Activated CD4-positive, alpha-beta T cell treated with anti-CD3 and anti-CD28 coated beads, Interleukin-2, amount 10 ng/mL, durations not matched to agents 24 days and 14 days (primary cell): ENCODE measurements at regions not wholly inside any gene's neighbourhood (a gene's known extent, or its start where the extent isn't known, plus 50 kb on each side); places are given as distances from the start of the nearest gene placed in this dataset.

Experiments used
- DNase-seq: peaks from one replicate; pipeline ENCODE4 v3.0.0; 2022
- H3K27ac Mint-ChIP-seq: one replicate; pipeline ENCODE4 v1.8.0; 2022; ENCODE audit warnings: mild to moderate bottlenecking, mixed read lengths
- H3K27me3 Mint-ChIP-seq: one replicate; pipeline ENCODE4 v1.8.0; 2022; ENCODE audit warnings: mixed read lengths
- H3K36me3 Mint-ChIP-seq: one replicate; pipeline ENCODE4 v1.8.0; 2022; ENCODE audit warnings: low read depth, mild to moderate bottlenecking, mixed read lengths
- H3K4me1 Mint-ChIP-seq: one replicate; pipeline ENCODE4 v1.8.0; 2021; ENCODE audit warnings: mixed read lengths
- H3K4me3 Mint-ChIP-seq: one replicate; pipeline ENCODE4 v1.8.0; 2022; ENCODE audit warnings: mild to moderate bottlenecking, moderate library complexity, mixed read lengths
- H3K9me3 Mint-ChIP-seq: one replicate; pipeline ENCODE4 v1.8.0; 2021; ENCODE audit warnings: mixed read lengths
- intact Hi-C: fragments of 100-400 bp; cut with micrococcal nuclease; formaldehyde crosslinking; loops from one replicate; pipeline ENCODE4 v1.15.1; 2023

DNA sequence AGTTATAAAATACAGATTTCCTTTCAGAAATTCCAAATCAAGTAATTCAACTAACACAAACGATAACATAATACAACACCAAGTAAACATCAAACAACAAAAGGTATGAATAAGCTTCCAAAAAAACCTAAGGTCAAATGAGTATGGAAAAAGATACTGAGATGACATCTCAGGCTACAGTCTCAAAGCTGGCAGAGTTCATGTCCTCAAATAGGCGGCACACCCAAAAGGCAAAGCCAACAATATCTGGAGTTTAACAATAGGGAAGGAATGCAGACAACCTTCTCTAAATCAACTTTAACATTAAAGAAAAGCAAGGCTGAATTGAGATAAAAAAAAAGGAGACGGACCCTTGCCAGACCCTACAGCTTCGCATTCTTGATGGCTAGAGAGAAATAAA lies 346.6 kb downstream of the RSL24D1 start:
- DNase-seq = no peak
- Mint-ChIP-seq H3K27me3 (no peaks in the 10 kb centered on the region), H3K36me3 (no peaks in the 10 kb centered on the region), H3K4me1 (no peaks in the 10 kb centered on the region), H3K9me3 (peaks cover 14% of the 10 kb centered on the region), H3K4me3 (no peak overlapping the region), H3K27ac (no peak overlapping the region)
- intact Hi-C loops = no loop called here

DNA sequence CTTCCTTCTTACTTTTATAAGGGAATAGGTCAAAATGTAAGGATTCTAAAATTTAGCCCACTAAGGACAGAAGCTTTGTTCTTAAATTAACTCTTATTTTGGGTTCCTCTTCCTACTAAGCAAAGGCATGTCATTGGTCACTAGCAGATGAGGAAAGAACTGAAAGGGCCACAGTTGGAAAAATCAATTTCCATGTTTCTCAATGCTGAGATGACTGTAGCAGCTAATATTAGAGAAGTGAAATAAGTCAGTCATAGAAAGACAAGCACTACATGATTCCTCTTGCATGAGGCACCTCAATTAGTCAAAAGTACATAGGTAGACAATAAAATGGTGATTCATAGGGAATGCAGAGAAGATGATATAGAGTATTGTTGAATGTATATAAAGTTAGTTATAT lies 353.7 kb downstream of the RSL24D1 start:
- no peak for DNase-seq
- H3K9me3 Mint-ChIP-seq = no peaks in the 10 kb centered on the region
- H3K36me3 Mint-ChIP-seq = no peaks in the 10 kb centered on the region
- intact Hi-C loops = no loop called here
- no peaks in the 10 kb centered on the region for H3K4me1 Mint-ChIP-seq
- H3K27me3 Mint-ChIP-seq = no peaks in the 10 kb centered on the region
- H3K27ac Mint-ChIP-seq = no peak overlapping the region
- H3K4me3 Mint-ChIP-seq = no peak overlapping the region

DNA sequence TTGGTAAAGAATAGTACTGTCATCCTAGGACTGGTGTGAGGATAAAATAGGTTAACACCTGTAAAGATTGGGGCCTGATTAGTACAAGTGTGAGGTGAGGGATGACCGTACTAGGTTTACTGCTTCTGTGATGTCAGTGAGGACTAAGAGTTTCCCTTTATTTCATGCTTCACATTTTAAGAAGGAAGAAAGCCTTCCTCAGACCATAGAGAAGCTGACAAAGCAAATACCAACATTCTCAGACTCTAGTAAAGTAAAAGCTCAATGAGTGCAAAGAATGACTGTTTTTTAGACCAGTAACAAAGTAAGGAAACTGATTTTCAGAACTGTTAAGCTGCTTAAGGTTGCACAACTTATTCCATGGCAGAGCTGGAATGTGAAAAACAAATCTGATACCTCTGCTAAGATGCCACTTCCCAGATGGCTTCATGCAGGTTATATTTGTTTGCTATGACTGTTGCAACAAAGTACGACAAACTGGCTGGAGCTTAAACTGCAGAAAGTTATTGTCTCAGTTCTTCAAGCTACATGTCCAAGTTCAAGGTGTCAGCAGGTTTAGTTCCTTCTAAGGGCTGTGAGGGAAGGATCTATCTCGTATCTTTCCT lies 354.9 kb downstream of the RSL24D1 start:
- Mint-ChIP-seq H3K27ac (no peak overlapping the region), H3K4me1 (no peaks in the 10 kb centered on the region), H3K4me3 (no peak overlapping the region), H3K36me3 (no peaks in the 10 kb centered on the region), H3K27me3 (no peaks in the 10 kb centered on the region), H3K9me3 (no peaks in the 10 kb centered on the region)
- no peak for DNase-seq
- intact Hi-C loops = no loop called here

DNA sequence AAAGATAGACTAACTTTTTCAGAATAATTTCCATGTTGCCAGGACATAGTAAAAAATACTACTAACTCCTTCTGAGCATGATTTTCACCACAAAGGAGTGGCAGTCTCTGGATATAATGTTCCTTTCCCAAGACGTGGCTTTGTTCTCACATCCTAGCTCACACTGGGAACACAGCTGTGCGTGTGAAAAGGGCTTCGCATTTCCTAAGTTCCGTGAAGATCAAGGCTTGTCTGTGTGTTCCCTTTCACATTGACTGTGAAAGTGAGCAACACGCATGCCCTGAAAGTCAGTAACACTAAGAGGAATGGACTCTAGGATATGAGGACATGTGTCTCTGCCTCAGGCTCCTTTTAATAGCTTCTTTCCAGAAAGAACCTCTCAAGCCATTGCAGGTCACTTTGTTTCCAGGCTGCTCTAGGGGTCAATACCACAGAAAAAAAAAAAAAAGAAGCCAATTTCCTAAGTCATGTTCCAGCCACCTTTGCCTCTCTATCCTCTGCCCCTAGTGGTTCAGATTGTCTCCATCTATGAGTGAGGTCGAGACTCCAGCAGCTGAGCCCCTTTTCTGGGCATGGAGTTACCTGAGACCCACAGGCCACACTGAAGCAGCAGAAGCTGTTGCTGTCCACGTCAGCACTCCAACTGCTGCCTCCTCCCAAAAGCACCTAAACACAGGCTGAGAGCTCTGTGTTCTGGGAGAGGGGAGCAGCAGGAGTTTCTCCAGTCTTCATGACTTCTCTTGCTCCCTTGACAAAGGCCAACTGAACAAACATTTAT lies 355.9 kb downstream of the RSL24D1 start:
- no peaks in the 10 kb centered on the region for H3K9me3 Mint-ChIP-seq
- intact Hi-C loops = no loop called here
- H3K27ac Mint-ChIP-seq = no peak overlapping the region
- H3K36me3 Mint-ChIP-seq = no peaks in the 10 kb centered on the region
- no peak overlapping the region for H3K4me3 Mint-ChIP-seq
- H3K27me3 Mint-ChIP-seq = no peaks in the 10 kb centered on the region
- no peak for DNase-seq
- no peaks in the 10 kb centered on the region for H3K4me1 Mint-ChIP-seq

DNA sequence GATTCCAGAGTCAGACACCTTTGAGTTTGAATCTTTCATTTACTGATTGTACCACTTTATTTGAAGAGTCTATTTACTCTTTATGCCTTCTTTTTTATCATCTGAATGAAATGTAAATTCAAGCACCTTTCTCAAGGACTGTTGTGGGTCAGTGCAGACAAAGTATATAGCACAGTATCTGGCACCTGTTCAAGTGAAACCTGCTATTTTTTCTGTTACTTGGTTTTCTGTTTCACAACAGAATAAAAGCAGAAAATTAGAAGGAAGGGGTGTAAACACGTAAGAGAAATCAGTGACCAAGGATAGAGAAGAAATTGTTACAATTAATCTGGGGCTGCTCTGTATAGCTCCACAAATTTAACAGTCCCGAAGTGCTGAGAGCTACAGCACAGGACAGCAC lies 357.4 kb downstream of the RSL24D1 start:
- Mint-ChIP-seq H3K36me3 (no peaks in the 10 kb centered on the region), H3K27ac (no peak overlapping the region), H3K27me3 (no peaks in the 10 kb centered on the region), H3K4me1 (no peaks in the 10 kb centered on the region), H3K4me3 (no peak overlapping the region), H3K9me3 (no peaks in the 10 kb centered on the region)
- DNase-seq = no peak
- intact Hi-C loops = no loop called here

DNA sequence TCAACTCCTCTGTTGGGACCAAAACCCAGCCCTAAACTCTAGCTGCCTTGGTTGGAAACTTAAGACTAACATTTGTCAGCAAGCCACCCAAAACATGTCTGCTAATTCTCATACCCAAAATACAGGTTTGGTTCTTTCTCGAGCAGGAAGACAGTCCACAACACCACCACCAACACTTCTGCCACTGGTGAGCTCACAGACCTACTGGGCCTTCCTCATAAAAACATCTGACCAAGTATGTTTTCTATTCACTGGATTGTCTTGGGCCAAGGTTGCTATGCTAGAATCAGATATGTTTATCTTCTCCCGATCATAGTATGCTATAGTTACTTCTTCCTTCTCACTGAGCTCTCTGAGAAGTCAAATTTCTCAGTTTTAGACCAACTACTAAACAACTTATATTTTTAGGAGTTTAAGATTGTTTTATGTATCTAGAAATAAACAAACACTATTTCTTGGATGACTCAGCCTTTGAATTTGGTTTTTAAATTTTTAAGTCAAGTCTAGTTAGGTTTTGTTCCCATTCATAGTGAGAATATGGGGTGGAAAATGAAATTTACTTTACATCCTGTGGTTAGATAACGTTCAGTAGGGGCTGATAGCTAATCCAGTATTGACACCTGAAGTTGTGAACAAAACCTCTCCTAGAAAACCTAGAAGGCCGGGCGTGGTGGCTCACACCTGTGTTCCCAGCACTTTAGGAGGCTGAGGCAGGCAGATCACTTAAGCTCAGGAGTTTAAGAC lies 360.5 kb downstream of the RSL24D1 start:
- no peaks in the 10 kb centered on the region for H3K27me3 Mint-ChIP-seq
- intact Hi-C loops = no loop called here
- DNase-seq = no peak
- no peak overlapping the region for H3K4me3 Mint-ChIP-seq
- H3K9me3 Mint-ChIP-seq = no peaks in the 10 kb centered on the region
- H3K4me1 Mint-ChIP-seq = no peaks in the 10 kb centered on the region
- no peak overlapping the region for H3K27ac Mint-ChIP-seq
- no peaks in the 10 kb centered on the region for H3K36me3 Mint-ChIP-seq

DNA sequence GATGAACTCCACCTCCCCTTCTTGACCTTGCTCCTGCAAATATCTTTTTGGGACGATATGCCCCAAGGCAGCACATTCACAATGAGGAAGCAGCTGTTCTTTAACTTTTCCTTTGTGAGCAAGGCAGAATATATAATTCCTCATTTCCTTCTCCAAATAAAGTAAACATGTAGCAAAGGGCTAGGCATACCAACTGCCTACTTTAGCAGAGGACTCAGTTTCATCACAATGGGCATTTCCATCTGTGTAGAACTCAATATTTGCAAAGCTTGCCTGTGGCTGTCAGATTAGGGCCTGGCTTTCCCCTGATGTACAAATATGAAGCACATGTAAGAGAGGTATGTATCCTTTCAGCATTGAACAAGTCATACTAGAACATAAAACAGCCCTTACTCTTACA lies 366.9 kb downstream of the RSL24D1 start:
- Mint-ChIP-seq H3K36me3 (no peaks in the 10 kb centered on the region), H3K4me3 (no peak overlapping the region), H3K4me1 (no peaks in the 10 kb centered on the region), H3K27ac (no peak overlapping the region), H3K27me3 (no peaks in the 10 kb centered on the region), H3K9me3 (no peaks in the 10 kb centered on the region)
- intact Hi-C loops = no loop called here
- DNase-seq = no peak

DNA sequence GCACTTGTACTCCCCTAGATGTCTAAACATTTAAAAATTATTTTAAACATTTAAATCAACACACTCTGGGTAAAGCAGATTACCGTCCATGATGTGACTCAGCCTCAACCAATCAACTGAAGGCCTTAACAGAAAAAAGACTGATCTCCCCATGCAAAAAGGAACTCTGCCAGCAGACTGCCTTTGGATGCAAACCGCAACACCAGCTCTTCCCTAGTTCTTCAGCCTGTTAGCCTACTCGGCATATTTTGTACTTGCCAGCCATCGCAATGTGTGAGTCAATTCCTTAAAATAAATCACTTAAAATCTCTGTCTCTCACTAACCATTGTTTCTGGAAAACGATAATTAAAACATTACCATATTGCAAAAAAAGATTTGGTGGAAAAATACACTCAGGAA lies 375.9 kb downstream of the RSL24D1 start:
- no peak overlapping the region for H3K27ac Mint-ChIP-seq
- H3K27me3 Mint-ChIP-seq = no peaks in the 10 kb centered on the region
- H3K4me3 Mint-ChIP-seq = no peak overlapping the region
- no peaks in the 10 kb centered on the region for H3K36me3 Mint-ChIP-seq
- intact Hi-C loops = no loop called here
- no peaks in the 10 kb centered on the region for H3K4me1 Mint-ChIP-seq
- H3K9me3 Mint-ChIP-seq = no peaks in the 10 kb centered on the region
- DNase-seq = no peak

DNA sequence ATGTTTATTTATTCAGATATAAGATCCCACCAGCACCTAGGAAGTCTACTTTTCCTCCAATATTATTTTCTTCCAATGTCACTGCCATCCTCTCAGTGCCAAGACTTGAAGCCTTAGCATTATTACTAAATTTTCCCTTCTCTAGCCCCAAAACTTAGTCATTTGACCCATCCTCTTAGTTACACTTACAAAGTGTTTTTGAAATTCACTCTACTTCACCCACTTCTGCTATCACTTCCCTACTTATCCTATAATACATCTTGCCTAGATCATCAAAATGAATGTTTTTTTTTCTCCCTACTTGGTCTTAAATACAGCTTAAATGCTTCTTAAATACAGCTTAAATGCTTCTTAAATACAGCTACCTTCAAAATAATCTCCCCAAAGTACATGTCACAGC lies 376.6 kb downstream of the RSL24D1 start:
- intact Hi-C loops = no loop called here
- no peaks in the 10 kb centered on the region for H3K4me1 Mint-ChIP-seq
- no peaks in the 10 kb centered on the region for H3K27me3 Mint-ChIP-seq
- no peak overlapping the region for H3K27ac Mint-ChIP-seq
- H3K36me3 Mint-ChIP-seq = no peaks in the 10 kb centered on the region
- no peak for DNase-seq
- no peaks in the 10 kb centered on the region for H3K9me3 Mint-ChIP-seq
- H3K4me3 Mint-ChIP-seq = no peak overlapping the region

DNA sequence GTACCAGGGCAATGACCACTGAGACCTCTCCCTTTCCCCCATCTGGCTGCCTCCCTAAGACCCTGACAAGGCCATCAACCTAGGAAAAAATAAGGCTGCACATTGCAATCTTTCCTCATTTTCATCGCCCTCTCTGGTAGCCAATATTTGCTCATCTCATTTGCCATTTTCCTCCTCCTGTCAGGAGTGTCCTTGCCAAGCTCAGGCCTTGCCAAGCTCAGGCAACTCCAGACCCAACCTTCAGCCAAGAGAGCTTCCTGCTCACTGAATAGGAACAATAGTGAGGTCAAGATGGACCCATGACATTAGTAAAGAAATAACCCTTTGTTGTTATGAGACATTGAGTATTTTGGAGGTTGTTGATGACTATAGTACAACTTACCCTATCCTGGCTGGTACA lies 380.3 kb downstream of the RSL24D1 start:
- DNase-seq = no peak
- H3K9me3 Mint-ChIP-seq = peaks cover 7% of the 10 kb centered on the region
- H3K27me3 Mint-ChIP-seq = no peaks in the 10 kb centered on the region
- no peaks in the 10 kb centered on the region for H3K36me3 Mint-ChIP-seq
- H3K27ac Mint-ChIP-seq = no peak overlapping the region
- intact Hi-C loops = no loop called here
- no peak overlapping the region for H3K4me3 Mint-ChIP-seq
- no peaks in the 10 kb centered on the region for H3K4me1 Mint-ChIP-seq

DNA sequence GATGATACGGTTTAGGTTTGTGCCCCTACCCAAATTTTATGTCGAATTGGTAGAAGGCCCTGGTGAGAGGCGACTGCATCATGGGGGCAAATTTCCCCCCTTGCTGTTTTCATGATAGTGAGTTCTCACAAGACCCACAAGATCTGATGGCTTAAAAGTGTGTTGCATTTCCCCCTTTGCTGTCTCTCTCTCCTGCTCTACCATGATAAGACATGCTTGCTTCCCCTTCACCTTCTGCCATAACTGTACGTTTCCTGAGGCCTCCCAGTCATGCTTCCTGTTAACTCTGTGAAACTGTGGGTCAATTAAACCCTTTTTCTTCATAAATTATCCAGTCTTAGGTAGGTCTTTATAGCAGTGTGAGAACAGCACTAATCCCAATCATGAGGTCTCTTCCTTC lies 381.2 kb downstream of the RSL24D1 start:
- H3K4me3 Mint-ChIP-seq = no peak overlapping the region
- no peaks in the 10 kb centered on the region for H3K4me1 Mint-ChIP-seq
- DNase-seq = no peak
- peaks cover 7% of the 10 kb centered on the region for H3K9me3 Mint-ChIP-seq
- intact Hi-C loops = no loop called here
- H3K27ac Mint-ChIP-seq = no peak overlapping the region
- no peaks in the 10 kb centered on the region for H3K27me3 Mint-ChIP-seq
- H3K36me3 Mint-ChIP-seq = no peaks in the 10 kb centered on the region

DNA sequence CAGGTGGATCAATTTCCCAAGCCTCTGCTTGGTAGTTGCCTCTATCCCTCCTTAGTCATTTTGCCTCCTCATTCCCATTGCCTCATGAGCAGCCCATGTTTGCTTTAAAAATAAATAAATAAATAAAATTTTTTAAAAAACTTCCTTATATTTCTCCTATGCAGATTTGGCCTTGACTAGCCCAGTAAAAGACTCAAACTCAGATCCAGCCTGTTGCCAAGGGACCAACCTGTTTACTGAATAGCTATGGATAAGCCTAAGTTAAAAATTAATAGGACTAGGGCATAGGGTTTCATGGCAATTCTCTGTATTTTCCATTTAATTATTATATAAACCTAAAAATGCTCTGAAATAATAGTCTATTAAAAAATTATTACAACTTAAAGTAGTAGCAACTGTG lies 384.4 kb downstream of the RSL24D1 start:
- Mint-ChIP-seq H3K27me3 (no peaks in the 10 kb centered on the region), H3K9me3 (peaks cover 7% of the 10 kb centered on the region), H3K27ac (no peak overlapping the region), H3K36me3 (no peaks in the 10 kb centered on the region), H3K4me3 (no peak overlapping the region), H3K4me1 (no peaks in the 10 kb centered on the region)
- intact Hi-C loops = no loop called here
- no peak for DNase-seq

DNA sequence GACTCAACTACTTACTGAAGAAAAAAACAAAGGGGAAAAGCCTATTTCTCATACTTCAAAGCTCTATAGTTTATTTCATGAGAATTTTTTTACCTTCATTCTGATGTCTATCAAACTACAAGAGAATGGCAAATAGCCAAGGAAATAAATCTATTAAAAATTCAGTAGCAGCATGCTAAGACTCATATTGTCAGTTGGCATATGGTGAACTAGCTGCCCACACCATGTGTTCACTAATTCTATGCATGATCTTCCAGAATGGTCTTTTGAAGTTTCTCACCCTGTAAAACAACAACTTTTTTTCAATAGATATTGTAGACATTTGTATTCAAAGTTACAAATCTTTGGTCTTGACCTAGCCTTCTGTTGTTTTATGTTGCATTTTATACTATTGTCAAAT lies 386.2 kb downstream of the RSL24D1 start:
- Mint-ChIP-seq H3K4me3 (no peak overlapping the region), H3K36me3 (no peaks in the 10 kb centered on the region), H3K4me1 (no peaks in the 10 kb centered on the region), H3K27ac (no peak overlapping the region), H3K9me3 (peaks cover 7% of the 10 kb centered on the region), H3K27me3 (no peaks in the 10 kb centered on the region)
- intact Hi-C loops = no loop called here
- no peak for DNase-seq

DNA sequence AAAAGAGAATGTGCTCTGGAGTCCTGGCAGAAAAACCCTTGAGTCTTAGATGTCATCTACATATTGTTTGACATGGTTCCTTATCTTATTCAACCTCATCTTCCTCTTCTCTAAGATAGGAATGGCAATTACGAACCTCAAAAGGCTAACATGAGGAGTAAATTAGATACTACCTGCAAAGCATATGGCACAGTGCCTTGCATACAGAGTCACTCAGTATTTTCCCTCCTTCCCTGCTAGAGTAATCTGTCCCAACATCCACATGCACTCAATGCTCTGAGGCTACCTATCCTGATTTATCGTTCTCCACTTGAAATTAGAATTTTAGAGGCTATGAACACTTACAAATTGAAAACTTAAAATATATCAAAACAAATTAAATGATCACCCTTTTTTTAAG lies 386.7 kb downstream of the RSL24D1 start:
- H3K4me1 Mint-ChIP-seq = no peaks in the 10 kb centered on the region
- no peak for DNase-seq
- peaks cover 7% of the 10 kb centered on the region for H3K9me3 Mint-ChIP-seq
- H3K36me3 Mint-ChIP-seq = no peaks in the 10 kb centered on the region
- H3K27me3 Mint-ChIP-seq = no peaks in the 10 kb centered on the region
- intact Hi-C loops = no loop called here
- no peak overlapping the region for H3K27ac Mint-ChIP-seq
- H3K4me3 Mint-ChIP-seq = no peak overlapping the region
